Neural crest cell (in vitro differentiated cells): ENCODE measurements at regions not wholly inside any gene's neighbourhood (a gene's known extent, or its start where the extent isn't known, plus 50 kb on each side); places are given as distances from the start of the nearest gene placed in this dataset.

Source experiments
- DNase-seq: peaks from one replicate; pipeline ENCODE4 v3.0.0; 2021; ENCODE audit warnings: low read depth, mixed read lengths, low spot score
- H3K27ac Mint-ChIP-seq: one replicate; pipeline ENCODE4 v1.8.0; 2021; ENCODE audit warnings: mild to moderate bottlenecking, mixed read lengths; ENCODE audit not compliant: unreplicated experiment
- H3K27me3 Mint-ChIP-seq: 2 replicates; pipeline ENCODE4 v1.8.0; 2021; ENCODE audit warnings: low read depth, mild to moderate bottlenecking, mixed read lengths
- H3K36me3 Mint-ChIP-seq: 2 replicates; pipeline ENCODE4 v1.8.0; 2021; ENCODE audit warnings: low read depth, mild to moderate bottlenecking, mixed read lengths
- H3K4me1 Mint-ChIP-seq: 2 replicates; pipeline ENCODE4 v1.8.0; 2021; ENCODE audit warnings: mixed read lengths
- H3K4me3 Mint-ChIP-seq: one replicate; pipeline ENCODE4 v1.8.0; 2021; ENCODE audit warnings: mild to moderate bottlenecking, mixed read lengths
- H3K9me3 Mint-ChIP-seq: 2 replicates; pipeline ENCODE4 v1.8.0; 2021; ENCODE audit warnings: mixed read lengths
- TF ChIP-seq, protein P1 (sequence below): fragments of 200-600 bp; sonication (generic); conservative IDR thresholded peaks from 2 replicates; pipeline ENCODE4 v1.5.0; 2021; ENCODE audit warnings: antibody characterized with exemption, mild to moderate bottlenecking

DNA sequence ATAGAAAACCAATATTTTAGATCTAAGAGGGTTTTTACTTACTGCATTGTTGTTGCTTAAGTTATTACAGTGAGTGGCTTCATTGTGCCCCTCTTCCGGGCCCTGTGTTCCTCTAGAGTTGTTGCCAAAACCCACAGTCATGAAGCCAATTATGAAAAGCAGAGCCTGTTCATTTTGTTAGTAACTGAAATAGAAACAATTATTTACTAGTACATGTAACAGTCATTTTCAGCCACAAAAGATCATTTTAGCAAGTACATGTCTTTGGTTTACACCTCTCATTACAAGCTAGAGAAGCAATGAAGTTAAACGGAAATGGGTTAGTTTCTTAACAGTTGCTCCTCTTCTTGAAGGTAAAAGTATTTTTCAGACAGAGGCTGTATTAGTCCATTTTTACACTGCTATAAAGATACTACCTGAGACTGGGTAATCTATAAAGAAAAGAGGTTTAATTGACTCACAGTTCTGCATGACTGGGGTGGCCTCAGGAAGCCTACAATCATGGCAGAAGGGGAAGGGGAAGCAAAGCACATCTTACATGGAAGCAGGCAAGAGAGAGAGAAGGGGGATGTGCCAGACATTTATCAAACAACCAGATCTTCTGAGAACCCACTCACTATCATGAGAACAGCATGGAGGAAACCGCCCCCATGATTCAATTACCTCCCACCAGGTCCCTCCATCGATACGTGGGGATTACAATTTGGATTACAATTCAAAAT lies 380.5 kb downstream of the SFMBT2 start:
- Mint-ChIP-seq H3K27ac (peak overlapping the region; percentile 44), H3K4me1 (no peaks in the 10 kb centered on the region), H3K4me3 (no peak overlapping the region), H3K9me3 (peaks cover 6% of the 10 kb centered on the region), H3K27me3 (no peaks in the 10 kb centered on the region), H3K36me3 (no peaks in the 10 kb centered on the region)
- DNase-seq = no peak
- TF ChIP-seq, protein P1, sequence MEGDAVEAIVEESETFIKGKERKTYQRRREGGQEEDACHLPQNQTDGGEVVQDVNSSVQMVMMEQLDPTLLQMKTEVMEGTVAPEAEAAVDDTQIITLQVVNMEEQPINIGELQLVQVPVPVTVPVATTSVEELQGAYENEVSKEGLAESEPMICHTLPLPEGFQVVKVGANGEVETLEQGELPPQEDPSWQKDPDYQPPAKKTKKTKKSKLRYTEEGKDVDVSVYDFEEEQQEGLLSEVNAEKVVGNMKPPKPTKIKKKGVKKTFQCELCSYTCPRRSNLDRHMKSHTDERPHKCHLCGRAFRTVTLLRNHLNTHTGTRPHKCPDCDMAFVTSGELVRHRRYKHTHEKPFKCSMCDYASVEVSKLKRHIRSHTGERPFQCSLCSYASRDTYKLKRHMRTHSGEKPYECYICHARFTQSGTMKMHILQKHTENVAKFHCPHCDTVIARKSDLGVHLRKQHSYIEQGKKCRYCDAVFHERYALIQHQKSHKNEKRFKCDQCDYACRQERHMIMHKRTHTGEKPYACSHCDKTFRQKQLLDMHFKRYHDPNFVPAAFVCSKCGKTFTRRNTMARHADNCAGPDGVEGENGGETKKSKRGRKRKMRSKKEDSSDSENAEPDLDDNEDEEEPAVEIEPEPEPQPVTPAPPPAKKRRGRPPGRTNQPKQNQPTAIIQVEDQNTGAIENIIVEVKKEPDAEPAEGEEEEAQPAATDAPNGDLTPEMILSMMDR = no peak

DNA sequence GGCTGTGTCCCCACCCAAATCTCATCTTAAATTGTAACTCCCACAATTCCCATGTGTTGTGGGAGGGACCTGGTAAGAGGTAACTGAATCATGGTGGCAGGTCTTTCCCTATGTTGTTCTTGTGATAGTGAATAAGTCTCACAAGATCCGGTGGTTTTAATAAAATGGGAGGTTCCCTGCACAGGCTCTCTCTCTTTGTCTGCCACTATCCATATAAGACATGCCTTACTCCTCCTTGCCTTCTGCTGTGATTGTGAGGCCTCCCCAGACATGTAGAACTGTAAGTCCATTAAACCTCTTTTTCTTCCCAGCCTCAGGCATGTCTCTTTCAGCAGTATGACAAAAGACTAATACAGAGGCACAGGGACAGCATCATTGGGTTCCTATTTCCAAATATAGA lies 381.2 kb downstream of the SFMBT2 start:
- H3K36me3 Mint-ChIP-seq = no peaks in the 10 kb centered on the region
- H3K4me1 Mint-ChIP-seq = no peaks in the 10 kb centered on the region
- TF ChIP-seq, protein P1 = no peak
- peaks cover 6% of the 10 kb centered on the region for H3K9me3 Mint-ChIP-seq
- no peak for DNase-seq
- no peak overlapping the region for H3K4me3 Mint-ChIP-seq
- no peaks in the 10 kb centered on the region for H3K27me3 Mint-ChIP-seq
- no peak overlapping the region for H3K27ac Mint-ChIP-seq

DNA sequence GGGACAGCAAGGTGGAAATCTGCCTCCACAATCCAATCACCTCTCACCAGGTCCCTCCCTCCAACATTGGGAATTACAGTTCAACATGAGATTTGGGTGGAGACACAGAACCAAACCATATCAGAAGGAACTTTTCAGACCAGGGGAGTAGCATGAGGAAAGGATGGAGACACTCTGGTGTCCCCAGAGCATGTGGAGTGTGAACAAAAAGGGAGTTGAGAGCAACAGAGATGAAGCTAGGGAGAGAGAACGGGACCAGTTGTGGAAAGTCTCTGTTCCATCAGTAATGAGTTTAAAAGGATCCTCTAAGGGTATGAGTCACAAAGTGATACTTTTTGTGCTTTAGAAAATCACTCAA lies 382.0 kb downstream of the SFMBT2 start:
- Mint-ChIP-seq H3K4me1 (no peaks in the 10 kb centered on the region), H3K27me3 (no peaks in the 10 kb centered on the region), H3K27ac (no peak overlapping the region), H3K4me3 (no peak overlapping the region), H3K36me3 (no peaks in the 10 kb centered on the region), H3K9me3 (peaks cover 8% of the 10 kb centered on the region)
- TF ChIP-seq, protein P1 = no peak
- no peak for DNase-seq

DNA sequence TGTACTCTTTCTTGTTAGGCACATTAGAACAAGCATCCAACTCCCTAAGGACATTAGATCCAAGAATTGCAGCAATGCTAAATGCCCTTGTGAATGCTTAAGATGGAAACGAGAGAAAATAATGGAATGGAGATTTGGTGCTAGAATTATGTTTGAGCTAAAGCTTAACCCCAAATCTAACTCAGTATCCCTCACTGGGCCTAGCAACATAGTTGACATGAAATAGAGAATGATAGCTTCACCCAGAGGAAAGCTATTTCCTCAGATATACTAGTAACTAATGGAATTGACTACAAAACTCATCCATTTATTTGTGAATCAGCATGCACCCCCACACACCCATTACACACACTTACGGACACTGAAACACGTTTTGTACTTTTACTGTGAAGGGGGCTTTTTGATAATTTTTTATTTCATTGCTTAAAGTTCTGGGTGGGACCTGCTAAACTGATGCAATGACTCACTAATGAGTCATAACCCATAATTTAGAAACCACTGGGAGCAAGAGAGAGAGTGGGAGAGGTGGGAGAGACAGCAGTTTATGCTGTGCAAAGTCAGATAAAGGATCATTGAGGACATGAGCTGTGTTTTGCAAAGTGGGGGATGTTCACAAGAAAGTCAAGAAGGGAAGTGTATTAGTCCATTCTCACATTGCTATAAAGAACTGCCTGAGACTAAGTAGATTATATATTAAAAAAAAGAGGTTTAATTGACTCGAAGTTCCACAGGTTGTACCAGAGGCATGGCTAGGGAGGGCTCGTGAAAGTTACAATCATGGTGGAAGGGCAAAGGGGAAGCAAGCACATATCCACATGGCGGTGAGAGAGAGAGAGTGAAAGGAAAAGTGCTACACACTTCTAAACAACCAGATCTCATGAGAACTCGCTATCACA lies 382.7 kb downstream of the SFMBT2 start:
- no peaks in the 10 kb centered on the region for H3K4me1 Mint-ChIP-seq
- no peak overlapping the region for H3K4me3 Mint-ChIP-seq
- TF ChIP-seq, protein P1 = no peak
- no peaks in the 10 kb centered on the region for H3K36me3 Mint-ChIP-seq
- H3K9me3 Mint-ChIP-seq = peaks cover 10% of the 10 kb centered on the region
- no peaks in the 10 kb centered on the region for H3K27me3 Mint-ChIP-seq
- DNase-seq = no peak
- no peak overlapping the region for H3K27ac Mint-ChIP-seq

DNA sequence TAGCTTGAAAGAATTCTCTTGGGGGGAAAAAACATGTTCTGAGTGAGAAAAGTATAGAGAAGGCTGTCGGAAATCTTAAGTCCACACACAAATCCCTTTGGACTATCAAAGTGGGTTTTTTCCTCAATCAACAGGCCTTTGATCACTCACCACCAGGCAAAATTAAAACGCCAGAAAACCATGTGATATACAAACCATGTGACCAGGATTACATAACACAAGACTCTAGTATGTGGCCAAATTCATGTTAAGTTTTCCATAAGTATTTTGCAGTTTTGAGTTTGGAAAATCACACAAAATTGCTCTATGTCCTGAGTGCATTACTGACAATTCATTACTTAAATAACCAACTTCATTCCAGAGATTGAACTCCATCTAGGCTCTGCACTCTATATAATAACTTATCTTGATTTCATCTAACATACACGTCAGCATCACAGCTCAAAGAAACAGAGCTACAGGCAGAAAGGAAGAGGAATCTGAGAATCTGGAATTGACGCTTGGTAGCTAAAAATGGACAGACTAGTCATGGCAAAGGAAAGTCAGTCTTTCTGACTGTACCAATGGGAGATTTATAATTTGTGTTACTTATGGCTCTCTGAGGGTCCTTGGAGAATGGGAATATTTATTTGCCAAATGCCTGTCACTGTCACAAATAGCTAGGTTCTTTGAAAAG lies 383.5 kb downstream of the SFMBT2 start:
- TF ChIP-seq, protein P1 = no peak
- Mint-ChIP-seq H3K36me3 (no peaks in the 10 kb centered on the region), H3K4me3 (no peak overlapping the region), H3K27ac (no peak overlapping the region), H3K4me1 (no peaks in the 10 kb centered on the region), H3K27me3 (no peaks in the 10 kb centered on the region), H3K9me3 (peaks cover 12% of the 10 kb centered on the region)
- DNase-seq = no peak
